GM18951 (cell line): ENCODE measurements at regions not wholly inside any gene's neighbourhood (a gene's known extent, or its start where the extent isn't known, plus 50 kb on each side); places are given as distances from the start of the nearest gene placed in this dataset.
"Not testable (repeated sequence)": the region's sequence is repeated elsewhere in the genome, so short reads cannot be mapped to it uniquely, and the experiment has no call there.

Experiments
- POLR2A ChIP-seq: IDR thresholded peaks from 4 replicates; pipeline ENCODE4 v1.6.1; 2011; ENCODE audit warnings: mild to moderate bottlenecking; ENCODE audit not compliant: insufficient read length, insufficient read depth; ENCODE audit errors: extremely low read depth
- in situ Hi-C: fragments of 300-500 bp; cut with MboI; formaldehyde crosslinking; loops from one replicate; pipeline ENCODE4 v1.12.0; 2022; ENCODE audit warnings: low sequenced_read_pairs, mixed read lengths, inconsistent platforms; ENCODE audit not compliant: unreplicated experiment

DNA sequence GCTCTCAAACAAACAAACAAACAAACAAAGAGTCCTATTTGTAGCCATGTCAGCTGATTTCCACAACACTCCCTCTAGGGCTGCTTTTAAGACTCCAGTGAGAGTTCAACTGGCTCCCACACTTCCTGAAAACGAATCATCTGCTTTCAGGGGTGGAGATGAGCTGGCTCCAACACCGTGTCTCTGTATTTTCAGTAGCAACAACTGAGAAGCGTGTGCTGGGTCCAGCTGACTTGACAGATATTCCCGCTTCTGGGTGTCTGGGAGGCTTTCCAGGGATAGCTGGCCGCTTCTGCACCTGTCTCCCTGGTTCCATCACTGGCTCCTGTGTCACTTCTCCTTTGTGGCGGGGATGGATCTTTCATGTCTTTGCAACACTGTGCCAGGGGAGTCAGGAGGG, 272.5 kb upstream of the SOX4 start:
- in situ Hi-C loops: no loop called here

DNA sequence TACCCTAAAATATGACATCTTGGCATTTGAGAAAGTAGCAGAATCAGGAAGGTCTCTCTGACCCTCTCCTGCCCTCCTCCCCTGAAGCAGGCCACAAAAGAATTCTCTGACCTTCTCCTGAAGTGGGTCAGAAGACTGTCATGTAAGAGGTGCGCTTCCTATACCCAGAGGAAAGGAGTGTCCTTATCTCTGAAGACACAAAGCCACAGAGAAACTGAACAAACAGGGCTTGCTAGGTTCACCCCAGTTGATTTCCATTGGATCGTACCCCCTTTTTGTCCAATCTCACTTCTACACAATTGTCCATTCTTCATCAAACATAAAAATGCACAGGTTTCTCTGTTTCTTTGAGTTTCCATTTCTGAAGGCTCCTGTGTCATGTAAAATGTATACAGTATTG, 272.0 kb upstream of the SOX4 start:
- TF ChIP-seq POLR2A: no peak
- in situ Hi-C loops: no loop called here

More for the DNA sequence above, 272.5 kb upstream of the SOX4 start:
- no peak for TF ChIP-seq POLR2A

GRCh38 chr6:21323577-21323976, 270.0 kb upstream of the SOX4 start:
- in situ Hi-C loops: no loop called here
- TF ChIP-seq POLR2A: no peak

DNA sequence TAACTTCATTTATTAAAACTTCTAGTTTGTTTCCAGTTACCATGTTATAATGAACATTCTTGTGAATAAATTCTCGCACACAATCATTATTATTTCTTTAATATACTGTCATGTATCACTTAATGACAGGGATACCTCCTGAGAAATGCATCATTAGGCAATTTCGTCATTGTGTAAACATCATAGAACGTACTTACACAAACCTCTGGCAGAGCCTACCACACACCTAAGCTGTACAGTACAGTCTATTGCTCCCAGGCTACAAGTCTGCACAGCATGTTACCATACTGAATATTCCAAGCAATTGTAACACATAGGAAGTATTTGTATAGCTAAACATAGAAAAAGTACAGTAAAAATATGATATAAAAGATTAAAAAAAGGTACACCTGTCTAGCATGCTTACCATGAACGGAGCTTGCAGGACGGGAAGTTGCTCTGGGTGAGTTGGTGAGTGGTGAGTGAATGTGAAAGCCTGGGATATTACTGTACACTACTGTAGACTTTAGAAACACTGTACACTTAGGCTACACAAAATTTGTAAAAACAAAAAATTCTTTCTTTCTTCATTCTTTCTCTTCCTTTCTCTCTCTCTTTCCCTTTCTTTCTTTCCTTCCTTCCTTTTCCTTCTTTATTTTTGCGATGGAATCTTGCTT, 268.2 kb upstream of the SOX4 start:
- TF ChIP-seq POLR2A: no peak
- in situ Hi-C loops: no loop called here

DNA sequence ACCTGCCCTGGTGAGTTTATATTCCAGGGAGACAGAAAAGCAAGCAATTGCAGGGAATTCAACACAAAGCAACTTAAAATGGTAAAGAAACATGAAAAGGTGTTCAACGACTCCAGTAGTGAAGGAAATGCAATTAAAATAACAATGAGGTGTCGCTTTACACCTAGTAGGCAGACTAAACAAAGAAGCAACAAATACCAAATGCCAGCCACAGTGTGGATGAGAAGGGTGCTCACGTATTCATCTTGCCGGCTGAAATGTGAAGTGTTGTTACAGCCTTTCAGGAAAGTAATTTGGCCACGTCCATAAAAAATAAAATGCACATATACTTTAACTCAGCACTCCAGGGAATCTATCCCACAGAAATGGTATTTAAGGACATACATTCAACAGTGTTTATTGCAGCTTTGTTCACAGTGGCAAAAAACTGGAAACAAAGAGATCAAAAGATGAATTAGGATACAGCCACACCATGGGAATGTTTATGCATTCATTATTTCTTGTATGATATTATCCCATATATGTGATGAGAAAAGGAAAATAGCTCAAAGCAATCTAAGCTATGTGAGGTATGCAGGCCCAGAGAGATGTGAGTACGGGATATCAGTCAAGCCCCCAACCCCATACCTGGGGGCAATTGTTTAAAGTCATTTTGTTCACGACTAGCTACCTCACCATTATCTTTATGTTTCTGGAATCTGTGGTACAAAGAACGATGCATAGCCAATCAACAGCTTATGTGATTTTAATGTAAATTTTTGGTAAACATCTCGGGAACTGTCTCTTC, 266.0 kb upstream of the SOX4 start:
- no peak for TF ChIP-seq POLR2A
- in situ Hi-C loops: no loop called here

- TF ChIP-seq POLR2A: no peak
- in situ Hi-C loops: no loop called here
These were observed 262.3 kb upstream of the SOX4 start for GRCh38 chr6:21331235-21331634.

DNA sequence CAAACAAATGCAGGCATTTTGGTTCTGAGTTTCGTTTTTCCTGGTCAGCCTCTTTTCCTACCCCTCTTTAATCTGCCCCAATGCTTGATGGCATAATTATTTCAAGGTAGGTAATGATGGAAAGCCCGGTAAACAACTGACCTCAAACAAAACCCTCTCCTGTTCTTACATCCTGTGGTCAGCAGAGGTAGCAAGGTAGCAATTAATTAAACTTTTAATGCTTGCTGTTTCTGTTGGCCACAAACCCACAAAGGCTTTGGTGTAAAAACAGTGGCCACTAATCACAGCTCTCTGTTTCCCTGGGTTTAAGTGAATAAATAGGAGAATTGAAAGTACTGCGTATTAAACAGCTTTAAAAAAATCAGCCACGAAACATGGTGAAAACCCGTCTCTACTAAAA, 261.5 kb upstream of the SOX4 start:
- in situ Hi-C loops: no loop called here
- TF ChIP-seq POLR2A: no peak

- in situ Hi-C loops: no loop called here
- TF ChIP-seq POLR2A: no peak
These were observed 260.9 kb upstream of the SOX4 start for GRCh38 chr6:21332660-21333059.

- in situ Hi-C loops: no loop called here
- TF ChIP-seq POLR2A: no peak
These were observed 259.8 kb upstream of the SOX4 start for GRCh38 chr6:21333715-21334114.

DNA sequence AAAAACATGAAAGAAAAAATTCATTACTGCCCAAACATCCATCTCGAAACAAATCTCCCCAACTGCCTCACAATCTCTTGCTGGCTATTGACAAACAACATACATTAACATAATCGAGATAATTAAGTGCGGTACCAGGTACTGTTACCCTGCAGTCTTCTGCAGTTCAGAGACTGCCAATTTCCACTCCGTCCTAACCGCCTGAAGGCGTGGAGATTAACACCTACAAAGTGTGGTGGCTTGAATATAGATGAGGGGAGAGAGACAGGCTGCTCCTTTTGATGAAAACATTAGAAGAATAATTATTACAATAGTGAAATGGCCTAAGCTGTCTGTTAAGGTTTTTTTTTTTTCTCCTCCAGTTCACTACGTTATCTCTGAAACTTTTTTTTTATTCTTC, 258.9 kb upstream of the SOX4 start:
- TF ChIP-seq POLR2A: no peak

DNA sequence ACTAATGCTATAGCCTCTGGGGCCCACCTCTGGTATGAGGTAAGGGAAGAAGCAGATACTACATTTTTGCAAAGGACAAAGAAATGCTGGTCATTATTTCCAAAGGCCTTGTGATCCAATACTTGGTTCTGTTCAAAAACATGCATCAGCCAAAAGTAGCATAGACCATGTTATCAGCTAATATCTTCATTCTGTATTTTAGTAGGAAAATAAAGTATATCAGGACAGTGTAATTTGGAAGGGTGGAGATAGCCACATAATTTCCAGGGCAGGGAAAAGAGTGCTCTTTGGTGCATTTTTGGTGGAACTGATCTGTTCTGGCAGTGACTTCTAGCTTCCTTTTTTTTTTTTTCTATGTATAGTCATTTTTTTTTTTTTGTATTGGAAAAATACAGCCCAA, 258.0 kb upstream of the SOX4 start:
- in situ Hi-C loops: no loop called here
- TF ChIP-seq POLR2A: no peak

More for the DNA sequence above, 258.9 kb upstream of the SOX4 start:
- in situ Hi-C loops: no loop called here

GRCh38 chr6:21337263-21337662, 256.3 kb upstream of the SOX4 start:
- in situ Hi-C loops: no loop called here
- TF ChIP-seq POLR2A: no peak

- in situ Hi-C loops: no loop called here
These were observed 253.0 kb upstream of the SOX4 start for GRCh38 chr6:21340573-21340972.

DNA sequence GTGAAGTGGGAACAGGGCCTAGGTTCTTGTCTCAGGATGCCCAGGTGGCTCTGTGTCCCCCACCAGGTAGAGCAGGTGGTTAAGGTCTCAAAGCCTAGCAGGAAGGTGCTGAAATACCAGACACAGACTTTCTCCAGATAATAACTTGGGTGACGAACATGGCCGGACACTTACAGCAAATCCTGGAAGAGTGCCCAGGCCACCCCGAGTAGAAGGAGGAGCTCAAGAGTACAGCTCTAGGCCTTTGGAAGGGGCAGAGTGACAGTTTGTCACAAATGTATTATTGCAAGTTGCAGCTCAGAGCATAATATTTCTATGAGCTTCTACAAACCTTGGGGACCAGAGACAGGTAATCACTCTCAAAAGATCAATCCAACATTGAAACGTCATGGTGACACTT, 251.6 kb upstream of the SOX4 start:
- TF ChIP-seq POLR2A: no peak
- in situ Hi-C loops: no loop called here

More at GRCh38 chr6:21340573-21340972, 253.0 kb upstream of the SOX4 start:
- TF ChIP-seq POLR2A: no peak

- in situ Hi-C loops: no loop called here
- no peak for TF ChIP-seq POLR2A
These were observed 251.1 kb upstream of the SOX4 start for GRCh38 chr6:21342501-21342900.

DNA sequence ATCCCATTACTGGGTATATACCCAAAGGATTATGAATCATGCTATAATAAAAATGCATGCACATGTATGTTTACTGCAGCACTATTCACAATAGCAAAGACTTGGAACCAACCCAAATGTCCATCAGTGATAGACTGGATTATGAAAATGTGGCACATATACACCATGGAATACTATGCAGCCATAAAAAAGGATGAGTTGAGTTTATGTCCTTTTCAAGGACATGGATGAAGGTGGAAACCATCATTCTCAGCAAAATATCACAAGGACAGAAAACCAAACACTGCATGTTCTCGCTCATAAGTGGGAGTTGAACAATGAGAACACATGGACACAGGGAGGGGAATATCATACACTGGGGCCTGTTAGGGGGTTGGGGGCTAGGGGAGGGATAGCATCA, 247.8 kb upstream of the SOX4 start:
- in situ Hi-C loops: not testable (repeated sequence)
